ENCODE measurements at regions not wholly inside any gene's neighbourhood (a gene's known extent, or its start where the extent isn't known, plus 50 kb on each side); places are given as distances from the start of the nearest gene placed in this dataset.

- no peak overlapping the region for H3K4me3 ChIP-seq (ENCODE audit: low read depth, low read length)
- TF ChIP-seq MAX (IDR thresholded peaks at IDR 0.05; ENCODE audit: low read depth, low read length) (no peak), CTCF (IDR thresholded peaks at IDR 0.05; ENCODE audit: low read depth, low read length) (no peak), POLR2A (IDR thresholded peaks at IDR 0.05; ENCODE audit: extremely low read depth, insufficient read length) (no peak), MYC (IDR thresholded peaks at IDR 0.05; ENCODE audit: low read depth, low read length) (no peak)
- DNase-seq (ENCODE audit: low read depth), result no peak
Observed at GRCh38 chr3:105118905-105119304, 247.8 kb upstream of the ALCAM start.

- DNase-seq (ENCODE audit: low read depth), result no peak
Observed at GRCh38 chr3:105119801-105120340, 246.8 kb upstream of the ALCAM start.

GRCh38 chr3:105130911-105131310 is 235.8 kb upstream of the ALCAM start:
- TF ChIP-seq CTCF (IDR thresholded peaks at IDR 0.05; ENCODE audit: low read depth, low read length), result no peak
- H3K4me3 ChIP-seq (ENCODE audit: low read depth, low read length), result no peak overlapping the region
- no peak for DNase-seq (ENCODE audit: low read depth)

More at GRCh38 chr3:105119801-105120340, 246.8 kb upstream of the ALCAM start:
- TF ChIP-seq MAX (IDR thresholded peaks at IDR 0.05; ENCODE audit: low read depth, low read length) (no peak), CTCF (IDR thresholded peaks at IDR 0.05; ENCODE audit: low read depth, low read length) (no peak), MYC (IDR thresholded peaks at IDR 0.05; ENCODE audit: low read depth, low read length) (no peak), POLR2A (IDR thresholded peaks at IDR 0.05; ENCODE audit: extremely low read depth, insufficient read length) (no peak)
- no peak overlapping the region for H3K4me3 ChIP-seq (ENCODE audit: low read depth, low read length)

- TF ChIP-seq POLR2A (IDR thresholded peaks at IDR 0.05; ENCODE audit: extremely low read depth, insufficient read length), result no peak
- TF ChIP-seq CTCF (IDR thresholded peaks at IDR 0.05; ENCODE audit: low read depth, low read length), result no peak
- TF ChIP-seq MYC (IDR thresholded peaks at IDR 0.05; ENCODE audit: low read depth, low read length), result no peak
- no peak for TF ChIP-seq MAX (IDR thresholded peaks at IDR 0.05; ENCODE audit: low read depth, low read length)
- no peak overlapping the region for H3K4me3 ChIP-seq (ENCODE audit: low read depth, low read length)
- no peak for DNase-seq (ENCODE audit: low read depth)
Observed at GRCh38 chr3:105137911-105138310, 228.8 kb upstream of the ALCAM start.

GRCh38 chr3:105139881-105140560 is 226.7 kb upstream of the ALCAM start:
- peak; percentile 40 for DNase-seq (ENCODE audit: low read depth)
- TF ChIP-seq POLR2A (IDR thresholded peaks at IDR 0.05; ENCODE audit: extremely low read depth, insufficient read length) (no peak), MAX (IDR thresholded peaks at IDR 0.05; ENCODE audit: low read depth, low read length) (no peak), MYC (IDR thresholded peaks at IDR 0.05; ENCODE audit: low read depth, low read length) (no peak), CTCF (IDR thresholded peaks at IDR 0.05; ENCODE audit: low read depth, low read length) (no peak)
- no peak overlapping the region for H3K4me3 ChIP-seq (ENCODE audit: low read depth, low read length)

Data from NB4 (cell line).